Uterus (tissue), 2 donors: ENCODE measurements at regions not wholly inside any gene's neighbourhood (a gene's known extent, or its start where the extent isn't known, plus 50 kb on each side); places are given as distances from the start of the nearest gene placed in this dataset.

Experiments
- POLR2A ChIP-seq, 2 donors: fragments of 450-650 bp; IDR thresholded peaks; one replicate each; pipeline ENCODE4 v1.6.1; 2016; ENCODE audit warnings: antibody characterized with exemption in 2 of 2, mild to moderate bottlenecking in 1 of 2, moderate library complexity in 1 of 2
- TF ChIP-seq, protein P1 (sequence below), 4 experiments: fragments of 200-600 bp in 2 of 4; fragments of 450-650 bp in 2 of 4; sonication (generic) in 2 of 4; IDR thresholded peaks; one replicate each; pipeline ENCODE4 v1.5.1; 2016 to 2019; ENCODE audit warnings: antibody characterized with exemption in 4 of 4, mild to moderate bottlenecking in 2 of 4, moderate library complexity in 1 of 4

DNA sequence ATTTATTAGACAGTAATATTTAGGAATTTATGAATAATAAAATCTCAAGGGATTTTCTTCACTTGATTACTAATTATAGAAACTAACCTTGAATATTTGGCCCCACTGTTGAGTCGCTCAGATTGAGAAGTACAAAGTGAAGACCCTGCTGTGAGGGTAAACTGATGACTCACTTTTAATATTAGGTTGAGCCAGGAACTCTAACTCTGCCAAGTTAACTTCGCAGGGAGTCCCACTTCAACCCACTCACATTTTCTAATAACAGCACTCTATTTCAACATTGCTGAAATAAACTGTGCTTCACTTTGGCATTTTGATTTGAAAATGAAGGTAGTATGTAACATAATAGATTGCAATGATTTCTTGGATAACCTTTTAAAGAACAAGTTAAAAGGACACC lies 200.7 kb downstream of the POLR1F start:
- TF ChIP-seq, protein P1, sequence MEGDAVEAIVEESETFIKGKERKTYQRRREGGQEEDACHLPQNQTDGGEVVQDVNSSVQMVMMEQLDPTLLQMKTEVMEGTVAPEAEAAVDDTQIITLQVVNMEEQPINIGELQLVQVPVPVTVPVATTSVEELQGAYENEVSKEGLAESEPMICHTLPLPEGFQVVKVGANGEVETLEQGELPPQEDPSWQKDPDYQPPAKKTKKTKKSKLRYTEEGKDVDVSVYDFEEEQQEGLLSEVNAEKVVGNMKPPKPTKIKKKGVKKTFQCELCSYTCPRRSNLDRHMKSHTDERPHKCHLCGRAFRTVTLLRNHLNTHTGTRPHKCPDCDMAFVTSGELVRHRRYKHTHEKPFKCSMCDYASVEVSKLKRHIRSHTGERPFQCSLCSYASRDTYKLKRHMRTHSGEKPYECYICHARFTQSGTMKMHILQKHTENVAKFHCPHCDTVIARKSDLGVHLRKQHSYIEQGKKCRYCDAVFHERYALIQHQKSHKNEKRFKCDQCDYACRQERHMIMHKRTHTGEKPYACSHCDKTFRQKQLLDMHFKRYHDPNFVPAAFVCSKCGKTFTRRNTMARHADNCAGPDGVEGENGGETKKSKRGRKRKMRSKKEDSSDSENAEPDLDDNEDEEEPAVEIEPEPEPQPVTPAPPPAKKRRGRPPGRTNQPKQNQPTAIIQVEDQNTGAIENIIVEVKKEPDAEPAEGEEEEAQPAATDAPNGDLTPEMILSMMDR (IDR thresholded peaks at IDR 0.05): no peak
- no peak for TF ChIP-seq POLR2A (IDR thresholded peaks at IDR 0.05)
